ENCODE measurements at regions not wholly inside any gene's neighbourhood (a gene's known extent, or its start where the extent isn't known, plus 50 kb on each side); places are given as distances from the start of the nearest gene placed in this dataset.

- TF ChIP-seq CTCF (conservative IDR thresholded peaks at IDR 0.05; ENCODE audit: low read length), result no peak
- no peak for DNase-seq (ENCODE audit: low read depth)
- no peak overlapping the region for H3K4me3 ChIP-seq (ENCODE audit: low read length)
These were observed 80.2 kb upstream of the ZNF618 start for GRCh38 chr9:113795811-113796392.

GRCh38 chr9:113796646-113797426 is 79.3 kb upstream of the ZNF618 start:
- no peak for TF ChIP-seq CTCF (conservative IDR thresholded peaks at IDR 0.05; ENCODE audit: low read length)
- no peak for DNase-seq (ENCODE audit: low read depth)
- H3K4me3 ChIP-seq (ENCODE audit: low read length), result no peak overlapping the region

- no peak for DNase-seq (ENCODE audit: low read depth)
- H3K4me3 ChIP-seq (ENCODE audit: low read length), result no peak overlapping the region
- TF ChIP-seq CTCF (conservative IDR thresholded peaks at IDR 0.05; ENCODE audit: low read length), result no peak
These were observed 77.8 kb upstream of the ZNF618 start for GRCh38 chr9:113798062-113799030.

GRCh38 chr9:113800276-113800675 is 75.8 kb upstream of the ZNF618 start:
- no peak overlapping the region for H3K4me3 ChIP-seq (ENCODE audit: low read length)
- no peak for DNase-seq (ENCODE audit: low read depth)
- TF ChIP-seq CTCF (conservative IDR thresholded peaks at IDR 0.05; ENCODE audit: low read length), result no peak

- H3K4me3 ChIP-seq (ENCODE audit: low read length), result no peak overlapping the region
- peak; percentile 29 for DNase-seq (ENCODE audit: low read depth)
- TF ChIP-seq CTCF (conservative IDR thresholded peaks at IDR 0.05; ENCODE audit: low read length), result no peak
These were observed 72.1 kb upstream of the ZNF618 start for GRCh38 chr9:113803811-113804589.

GRCh38 chr9:113805486-113806132 is 70.5 kb upstream of the ZNF618 start:
- no peak for DNase-seq (ENCODE audit: low read depth)
- TF ChIP-seq CTCF (conservative IDR thresholded peaks at IDR 0.05; ENCODE audit: low read length), result no peak
- no peak overlapping the region for H3K4me3 ChIP-seq (ENCODE audit: low read length)
